Stimulated activated CD8-positive, alpha-beta memory T cell treated with anti-CD3 and anti-CD28 coated beads, Interleukin-4, amount 100 ng/mL, for 4 hours (primary cell): ENCODE measurements at regions not wholly inside any gene's neighbourhood (a gene's known extent, or its start where the extent isn't known, plus 50 kb on each side); places are given as distances from the start of the nearest gene placed in this dataset.
A peak's percentile ranks its signal among the peaks of the same experiment; 100 is the strongest.

ENCODE experiments used
- DNase-seq, 2 donors: peaks; one replicate each; pipeline ENCODE4 v3.0.0-alpha.2; 2020; ENCODE audit warnings: low read depth in 2 of 2, low spot score in 1 of 2

- DNase-seq, result no peak
Observed at GRCh38 chr2:42863320-42863719, 70.9 kb upstream of the HAAO start.

- no peak for DNase-seq
Observed at GRCh38 chr2:42862669-42863185, 70.3 kb upstream of the HAAO start.

GRCh38 chr2:42861321-42861720 is 68.9 kb upstream of the HAAO start:
- DNase-seq, result no peak

- DNase-seq, result no peak
Observed at GRCh38 chr2:42860319-42861094, 68.1 kb upstream of the HAAO start.

GRCh38 chr2:42859791-42860190 is 67.4 kb upstream of the HAAO start:
- no peak for DNase-seq

GRCh38 chr2:42859006-42859552 is 66.7 kb upstream of the HAAO start:
- peak; percentile 12 to 54 for DNase-seq

GRCh38 chr2:42858140-42859005 is 66.0 kb upstream of the HAAO start:
- DNase-seq, result no peak

GRCh38 chr2:42856891-42857632 is 64.7 kb upstream of the HAAO start:
- no peak for DNase-seq

- no peak for DNase-seq
Observed at GRCh38 chr2:42856106-42856860, 63.9 kb upstream of the HAAO start.

- no peak for DNase-seq
Observed at GRCh38 chr2:42855221-42855970, 63.0 kb upstream of the HAAO start.

- DNase-seq, result no peak
Observed at GRCh38 chr2:42854207-42854818, 61.9 kb upstream of the HAAO start.

GRCh38 chr2:42853549-42854206 is 61.3 kb upstream of the HAAO start:
- DNase-seq, result no peak

GRCh38 chr2:42852798-42853197 is 60.4 kb upstream of the HAAO start:
- DNase-seq, result no peak

GRCh38 chr2:42851740-42852250 is 59.4 kb upstream of the HAAO start:
- no peak for DNase-seq

- DNase-seq, result no peak
Observed at GRCh38 chr2:42851186-42851585, 58.8 kb upstream of the HAAO start.

- no peak for DNase-seq
Observed at GRCh38 chr2:42850016-42850805, 57.8 kb upstream of the HAAO start.

GRCh38 chr2:42849311-42849710 is 56.9 kb upstream of the HAAO start:
- no peak for DNase-seq
